ENCODE measurements at regions not wholly inside any gene's neighbourhood (a gene's known extent, or its start where the extent isn't known, plus 50 kb on each side); places are given as distances from the start of the nearest gene placed in this dataset.
A peak's percentile ranks its signal among the peaks of the same experiment; 100 is the strongest.

DNA sequence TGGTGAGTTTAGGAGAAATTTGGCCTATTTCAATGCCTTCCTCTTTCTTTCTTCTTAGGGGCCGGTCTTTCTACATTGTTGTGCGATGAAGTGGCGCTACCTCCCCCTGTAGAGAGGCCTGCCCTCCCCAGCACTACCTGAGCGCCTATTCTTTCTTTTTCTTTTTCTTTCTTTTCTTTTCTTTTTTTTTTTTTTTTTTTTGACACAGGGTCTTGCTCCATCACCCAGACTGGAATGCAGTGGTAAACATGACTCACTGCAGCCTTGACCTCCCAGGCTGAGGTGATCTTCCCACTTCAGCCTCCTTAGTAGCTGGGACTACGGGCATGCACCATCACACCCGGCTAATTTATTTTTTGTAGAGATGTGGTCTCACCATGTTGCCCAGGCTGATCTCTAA is 136.1 kb upstream of the MAX start:
- TF ChIP-seq, protein P1, sequence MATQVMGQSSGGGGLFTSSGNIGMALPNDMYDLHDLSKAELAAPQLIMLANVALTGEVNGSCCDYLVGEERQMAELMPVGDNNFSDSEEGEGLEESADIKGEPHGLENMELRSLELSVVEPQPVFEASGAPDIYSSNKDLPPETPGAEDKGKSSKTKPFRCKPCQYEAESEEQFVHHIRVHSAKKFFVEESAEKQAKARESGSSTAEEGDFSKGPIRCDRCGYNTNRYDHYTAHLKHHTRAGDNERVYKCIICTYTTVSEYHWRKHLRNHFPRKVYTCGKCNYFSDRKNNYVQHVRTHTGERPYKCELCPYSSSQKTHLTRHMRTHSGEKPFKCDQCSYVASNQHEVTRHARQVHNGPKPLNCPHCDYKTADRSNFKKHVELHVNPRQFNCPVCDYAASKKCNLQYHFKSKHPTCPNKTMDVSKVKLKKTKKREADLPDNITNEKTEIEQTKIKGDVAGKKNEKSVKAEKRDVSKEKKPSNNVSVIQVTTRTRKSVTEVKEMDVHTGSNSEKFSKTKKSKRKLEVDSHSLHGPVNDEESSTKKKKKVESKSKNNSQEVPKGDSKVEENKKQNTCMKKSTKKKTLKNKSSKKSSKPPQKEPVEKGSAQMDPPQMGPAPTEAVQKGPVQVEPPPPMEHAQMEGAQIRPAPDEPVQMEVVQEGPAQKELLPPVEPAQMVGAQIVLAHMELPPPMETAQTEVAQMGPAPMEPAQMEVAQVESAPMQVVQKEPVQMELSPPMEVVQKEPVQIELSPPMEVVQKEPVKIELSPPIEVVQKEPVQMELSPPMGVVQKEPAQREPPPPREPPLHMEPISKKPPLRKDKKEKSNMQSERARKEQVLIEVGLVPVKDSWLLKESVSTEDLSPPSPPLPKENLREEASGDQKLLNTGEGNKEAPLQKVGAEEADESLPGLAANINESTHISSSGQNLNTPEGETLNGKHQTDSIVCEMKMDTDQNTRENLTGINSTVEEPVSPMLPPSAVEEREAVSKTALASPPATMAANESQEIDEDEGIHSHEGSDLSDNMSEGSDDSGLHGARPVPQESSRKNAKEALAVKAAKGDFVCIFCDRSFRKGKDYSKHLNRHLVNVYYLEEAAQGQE (IDR thresholded peaks at IDR 0.05; ENCODE audit: insufficient replicate concordance, low read depth) = no peak
- TF ChIP-seq, protein P2, sequence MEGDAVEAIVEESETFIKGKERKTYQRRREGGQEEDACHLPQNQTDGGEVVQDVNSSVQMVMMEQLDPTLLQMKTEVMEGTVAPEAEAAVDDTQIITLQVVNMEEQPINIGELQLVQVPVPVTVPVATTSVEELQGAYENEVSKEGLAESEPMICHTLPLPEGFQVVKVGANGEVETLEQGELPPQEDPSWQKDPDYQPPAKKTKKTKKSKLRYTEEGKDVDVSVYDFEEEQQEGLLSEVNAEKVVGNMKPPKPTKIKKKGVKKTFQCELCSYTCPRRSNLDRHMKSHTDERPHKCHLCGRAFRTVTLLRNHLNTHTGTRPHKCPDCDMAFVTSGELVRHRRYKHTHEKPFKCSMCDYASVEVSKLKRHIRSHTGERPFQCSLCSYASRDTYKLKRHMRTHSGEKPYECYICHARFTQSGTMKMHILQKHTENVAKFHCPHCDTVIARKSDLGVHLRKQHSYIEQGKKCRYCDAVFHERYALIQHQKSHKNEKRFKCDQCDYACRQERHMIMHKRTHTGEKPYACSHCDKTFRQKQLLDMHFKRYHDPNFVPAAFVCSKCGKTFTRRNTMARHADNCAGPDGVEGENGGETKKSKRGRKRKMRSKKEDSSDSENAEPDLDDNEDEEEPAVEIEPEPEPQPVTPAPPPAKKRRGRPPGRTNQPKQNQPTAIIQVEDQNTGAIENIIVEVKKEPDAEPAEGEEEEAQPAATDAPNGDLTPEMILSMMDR (IDR thresholded peaks at IDR 0.05; ENCODE audit: insufficient read depth, low read length) = no peak
- no peak for TF ChIP-seq GABPA (IDR thresholded peaks at IDR 0.05; ENCODE audit: low read depth)
- no peak for TF ChIP-seq POLR2AphosphoS5 (IDR thresholded peaks at IDR 0.05; ENCODE audit: low read depth)
- TF ChIP-seq SPI1 (IDR thresholded peaks at IDR 0.05; ENCODE audit: borderline replicate concordance, low read depth) = no peak
- no peak overlapping the region for H3K27ac ChIP-seq (replicated peaks)
- H3K4me3 ChIP-seq (replicated peaks; ENCODE audit: insufficient read depth, low read length) = no peak overlapping the region
- no peak for DNase-seq (ENCODE audit: low read depth in 1 of 2, low spot score in 1 of 2)
- H3K27me3 ChIP-seq (ENCODE audit: insufficient read depth, poor library complexity, severe bottlenecking) = no peaks in the 10 kb centered on the region

DNA sequence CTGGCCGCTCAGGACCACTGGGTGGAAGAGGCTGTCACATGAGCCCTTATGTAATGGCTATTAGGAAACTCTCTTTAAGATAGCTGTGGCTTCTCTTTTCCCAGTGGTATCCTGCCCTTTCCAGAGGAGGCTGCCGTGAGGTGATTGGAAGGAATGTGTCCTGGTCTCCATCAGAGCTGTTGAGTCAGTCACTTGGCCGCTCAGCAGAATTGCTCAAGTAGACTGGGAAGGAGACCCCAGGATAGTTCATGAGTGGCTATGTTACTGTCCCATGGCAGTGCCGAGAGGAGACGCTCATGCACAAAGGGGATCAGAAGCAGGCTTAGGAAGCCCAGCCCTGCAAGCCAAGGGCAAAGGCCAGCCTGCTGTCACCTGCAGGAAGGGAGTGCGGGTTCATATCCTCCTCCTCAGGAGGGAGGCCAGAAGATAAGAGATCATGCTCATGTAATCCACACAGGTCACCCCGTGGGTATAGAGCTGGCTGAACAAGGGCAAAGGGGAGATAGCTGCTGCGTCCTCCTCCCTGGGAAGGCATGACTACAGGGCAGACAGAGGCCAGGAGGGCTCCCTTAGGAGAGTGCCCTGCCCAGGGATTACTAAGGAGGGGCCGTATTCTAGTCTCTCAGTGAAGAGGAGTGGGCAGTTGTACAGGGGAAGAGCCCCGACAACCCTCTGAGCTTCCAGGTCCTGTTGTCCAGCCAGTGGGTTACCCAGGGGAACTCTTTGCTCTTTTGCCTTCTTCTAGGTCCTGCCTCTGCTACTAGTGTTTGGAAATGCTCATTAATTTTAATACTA is 137.0 kb upstream of the MAX start:
- Histone ChIP-seq H3K27me3 (ENCODE audit: insufficient read depth, poor library complexity, severe bottlenecking) (no peaks in the 10 kb centered on the region), H3K4me3 (replicated peaks; ENCODE audit: insufficient read depth, low read length) (no peak overlapping the region), H3K27ac (replicated peaks) (no peak overlapping the region)
- DNase-seq (ENCODE audit: low read depth in 1 of 2, low spot score in 1 of 2) = peak in 1 of 2 experiments; percentile 1
- no peak for TF ChIP-seq SPI1 (IDR thresholded peaks at IDR 0.05; ENCODE audit: borderline replicate concordance, low read depth)
- TF ChIP-seq, protein P2 (IDR thresholded peaks at IDR 0.05; ENCODE audit: insufficient read depth, low read length) = no peak
- TF ChIP-seq, protein P1 (IDR thresholded peaks at IDR 0.05; ENCODE audit: insufficient replicate concordance, low read depth) = no peak
- no peak for TF ChIP-seq GABPA (IDR thresholded peaks at IDR 0.05; ENCODE audit: low read depth)
- TF ChIP-seq POLR2AphosphoS5 (IDR thresholded peaks at IDR 0.05; ENCODE audit: low read depth) = no peak

DNA sequence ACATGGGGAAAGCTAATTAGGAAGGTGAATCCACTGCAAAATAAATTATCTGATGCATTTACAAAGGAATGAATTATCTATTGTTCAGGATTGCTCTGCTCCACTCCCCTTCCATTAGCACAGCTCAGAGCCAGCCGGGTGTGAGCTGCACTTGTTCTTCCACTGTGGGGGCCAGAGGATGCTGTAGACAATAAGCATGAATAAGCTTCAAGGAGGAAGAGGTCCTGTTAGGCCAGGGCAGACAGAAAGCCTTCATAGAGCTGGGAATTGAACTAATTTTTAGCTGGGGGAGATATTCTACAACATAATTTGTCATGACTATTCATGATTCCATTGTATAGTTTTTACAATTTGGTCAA is 137.6 kb upstream of the MAX start:
- no peak overlapping the region for H3K4me3 ChIP-seq (replicated peaks; ENCODE audit: insufficient read depth, low read length)
- no peaks in the 10 kb centered on the region for H3K27me3 ChIP-seq (ENCODE audit: insufficient read depth, poor library complexity, severe bottlenecking)
- no peak for DNase-seq (ENCODE audit: low read depth in 1 of 2, low spot score in 1 of 2)
- no peak for TF ChIP-seq POLR2AphosphoS5 (IDR thresholded peaks at IDR 0.05; ENCODE audit: low read depth)
- TF ChIP-seq, protein P2 (IDR thresholded peaks at IDR 0.05; ENCODE audit: insufficient read depth, low read length) = no peak
- TF ChIP-seq SPI1 (IDR thresholded peaks at IDR 0.05; ENCODE audit: borderline replicate concordance, low read depth) = no peak
- TF ChIP-seq, protein P1 (IDR thresholded peaks at IDR 0.05; ENCODE audit: insufficient replicate concordance, low read depth) = no peak
- no peak for TF ChIP-seq GABPA (IDR thresholded peaks at IDR 0.05; ENCODE audit: low read depth)
- no peak overlapping the region for H3K27ac ChIP-seq (replicated peaks)

All from HL-60 (cell line).